ENCODE measurements at regions not wholly inside any gene's neighbourhood (a gene's known extent, or its start where the extent isn't known, plus 50 kb on each side); places are given as distances from the start of the nearest gene placed in this dataset.
A peak's percentile ranks its signal among the peaks of the same experiment; 100 is the strongest.

GRCh38 chr1:229196404-229197264 lies 74.3 kb upstream of the RAB4A start:
- no peak for DNase-seq (ENCODE audit: extremely low spot score)
- TF ChIP-seq CTCF (IDR thresholded peaks at IDR 0.05; ENCODE audit: control extremely low read depth, extremely low read depth, low read depth, missing control alignments) = no peak
- ChIA-PET CTCF (no interaction called here), POLR2A (no interaction called here)

- ChIA-PET POLR2A (no interaction called here), CTCF (interaction anchor here (1.5 kb wide), 1 partner anchor 10 kb away, joined by 3 read pairs; no protein-coding TSS in a partner anchor)
- no peak for TF ChIP-seq CTCF (IDR thresholded peaks at IDR 0.05; ENCODE audit: control extremely low read depth, extremely low read depth, low read depth, missing control alignments)
- no peak for DNase-seq (ENCODE audit: extremely low spot score)
Observed at GRCh38 chr1:229197265-229197585, 73.7 kb upstream of the RAB4A start.

- ChIA-PET CTCF (interaction anchor here (1.4 kb wide), 1 partner anchor 28 kb away, joined by 3 read pairs; no protein-coding TSS in a partner anchor), POLR2A (no interaction called here)
- peak; percentile 53 for DNase-seq (ENCODE audit: extremely low spot score)
- TF ChIP-seq CTCF (IDR thresholded peaks at IDR 0.05; ENCODE audit: control extremely low read depth, extremely low read depth, low read depth, missing control alignments) = no peak
Observed at GRCh38 chr1:229199261-229200243, 71.4 kb upstream of the RAB4A start.

- POLR2A ChIA-PET = no interaction called here
- no peak for DNase-seq (ENCODE audit: extremely low spot score)
- no peak for TF ChIP-seq CTCF (IDR thresholded peaks at IDR 0.05; ENCODE audit: control extremely low read depth, extremely low read depth, low read depth, missing control alignments)
- CTCF ChIA-PET = interaction anchor here (3.8 kb wide), 1 partner anchor 24 kb away, joined by 13 read pairs; no protein-coding TSS in a partner anchor
Observed at GRCh38 chr1:229203030-229203751, 67.7 kb upstream of the RAB4A start.

GRCh38 chr1:229203991-229204632 lies 66.8 kb upstream of the RAB4A start:
- ChIA-PET CTCF (interaction anchor here (3.8 kb wide), 1 partner anchor 23 kb away, joined by 13 read pairs; no protein-coding TSS in a partner anchor), POLR2A (no interaction called here)
- TF ChIP-seq CTCF (IDR thresholded peaks at IDR 0.05; ENCODE audit: control extremely low read depth, extremely low read depth, low read depth, missing control alignments) = no peak
- no peak for DNase-seq (ENCODE audit: extremely low spot score)
